ENCODE measurements at regions not wholly inside any gene's neighbourhood (a gene's known extent, or its start where the extent isn't known, plus 50 kb on each side); places are given as distances from the start of the nearest gene placed in this dataset.
A peak's percentile ranks its signal among the peaks of the same experiment; 100 is the strongest.
"Not testable (repeated sequence)": the region's sequence is repeated elsewhere in the genome, so short reads cannot be mapped to it uniquely, and the experiment has no call there.

DNA sequence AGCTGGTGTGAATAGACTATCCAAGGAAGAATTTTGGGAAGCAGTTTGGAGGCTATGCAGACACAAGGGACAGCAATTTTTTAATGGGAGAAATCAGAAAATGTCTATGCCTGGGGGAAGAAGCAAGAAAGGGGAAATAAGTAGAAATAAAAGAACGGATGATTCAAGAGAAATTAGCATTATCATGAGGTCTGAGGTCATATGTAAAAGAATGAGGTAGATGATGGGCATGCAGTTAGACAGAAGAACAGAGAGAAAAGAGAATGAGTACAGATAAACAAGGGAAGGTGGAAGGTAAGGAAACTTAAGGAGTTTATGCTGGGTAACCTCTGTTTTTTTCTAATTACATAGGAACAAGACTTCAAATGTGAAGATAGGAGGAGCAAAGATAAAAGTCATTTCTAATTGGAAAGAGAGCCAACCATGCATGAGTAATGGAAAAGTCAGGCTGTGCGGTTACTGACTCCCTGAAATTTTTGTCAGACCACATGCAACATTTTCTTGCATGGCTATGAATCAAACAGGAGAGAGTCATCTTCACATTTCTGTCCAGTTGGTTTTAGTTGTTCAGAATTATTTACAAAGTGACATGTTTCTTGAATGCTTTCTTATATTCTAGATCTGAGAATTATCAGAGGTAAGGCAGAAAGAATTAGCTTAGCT, 101.0 kb upstream of the PIK3R1 start:
- DNase-seq = no peak

DNA sequence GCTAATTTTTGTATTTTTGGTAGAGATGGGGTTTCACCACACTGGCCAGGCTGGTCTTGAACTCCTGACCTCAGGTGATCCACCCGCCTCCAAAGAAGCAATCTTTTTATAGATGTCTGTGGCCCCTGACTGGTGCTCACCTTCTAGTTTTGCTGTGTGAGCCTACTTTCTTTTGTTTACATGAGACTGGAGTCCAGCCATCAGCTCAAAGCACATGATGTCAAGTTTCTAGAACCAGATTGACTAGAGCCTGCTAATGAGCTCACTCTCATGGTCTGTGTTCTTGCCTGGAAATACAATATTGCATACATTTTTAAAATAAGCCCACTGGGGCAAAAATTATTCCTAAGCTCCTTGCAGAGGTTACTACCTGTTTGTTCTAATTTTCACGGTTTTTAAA, 102.9 kb upstream of the PIK3R1 start:
- no peak for DNase-seq

DNA sequence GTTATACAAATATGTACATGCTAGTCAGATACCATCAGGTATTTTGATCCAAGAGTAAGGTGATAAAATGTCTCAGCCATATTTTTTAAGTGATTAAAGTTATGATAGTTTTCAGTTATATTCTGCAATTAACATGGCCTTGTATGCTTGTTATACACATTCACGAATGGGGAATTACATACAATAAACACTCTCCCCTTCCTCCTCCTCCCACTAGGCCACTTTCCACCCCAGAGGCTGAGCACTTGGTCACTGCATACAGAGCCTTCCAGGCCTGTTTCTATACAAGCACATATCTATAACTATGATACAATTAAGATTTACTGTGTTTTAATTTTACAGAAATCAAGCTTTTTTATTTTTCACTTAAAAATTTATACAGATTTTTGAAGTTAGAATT, 104.7 kb upstream of the PIK3R1 start:
- no peak for DNase-seq

DNA sequence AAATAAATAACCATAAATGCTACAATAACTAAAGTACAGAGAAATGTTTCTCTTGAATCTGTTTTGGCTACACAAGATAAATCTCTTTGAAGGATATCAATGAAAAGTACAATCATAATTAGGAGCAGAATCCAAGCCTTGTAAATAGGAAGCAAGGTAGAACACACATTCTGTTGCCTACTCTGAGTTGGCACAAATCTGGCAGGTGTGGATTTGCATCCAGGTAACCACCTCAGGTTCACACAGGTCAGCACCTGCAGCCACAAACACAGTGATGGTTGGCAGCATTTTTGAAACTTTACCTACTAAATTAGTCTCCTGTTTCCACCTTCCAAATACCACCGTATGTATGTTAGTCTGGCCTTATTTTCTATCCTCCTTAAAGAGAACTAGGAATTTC, 105.3 kb upstream of the PIK3R1 start:
- DNase-seq = peak; percentile 57

DNA sequence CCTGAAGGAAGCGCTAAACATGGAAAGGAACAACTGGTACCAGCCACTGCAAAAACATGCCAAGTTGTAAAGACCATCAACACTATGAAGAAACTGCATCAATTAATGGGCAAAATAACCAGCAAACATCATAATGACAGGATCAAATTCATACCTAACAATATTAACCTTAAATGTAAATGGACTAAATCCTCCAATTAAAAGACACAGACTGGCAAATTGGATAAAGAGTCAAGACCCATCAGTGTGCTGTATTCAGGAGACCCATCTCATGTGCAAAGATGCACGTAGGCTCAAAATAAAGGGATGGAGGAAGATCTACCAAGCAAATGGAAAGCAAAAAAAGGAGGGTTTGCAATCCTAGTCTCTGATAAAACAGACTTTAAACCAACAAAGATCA, 111.3 kb upstream of the PIK3R1 start:
- DNase-seq = not testable (repeated sequence)

DNA sequence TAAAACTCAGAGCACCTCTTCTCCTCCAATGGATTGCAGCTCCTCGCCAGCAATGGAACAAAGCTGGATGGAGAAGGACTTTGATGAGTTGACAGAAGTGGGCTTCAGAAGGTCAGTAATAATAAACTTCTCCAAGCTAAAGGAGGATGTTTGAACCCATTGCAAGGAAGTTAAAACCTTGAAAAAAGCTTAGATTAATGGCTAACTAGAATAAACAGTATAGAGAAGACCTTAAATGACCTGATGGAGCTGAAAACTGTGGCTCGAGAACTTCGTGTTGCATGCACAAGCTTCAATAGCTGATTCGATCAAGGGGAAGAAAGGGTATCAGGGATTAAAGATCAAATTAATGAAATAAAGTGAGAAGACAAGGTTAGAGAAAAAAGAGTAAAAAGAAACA, 112.3 kb upstream of the PIK3R1 start:
- not testable (repeated sequence) for DNase-seq

DNA sequence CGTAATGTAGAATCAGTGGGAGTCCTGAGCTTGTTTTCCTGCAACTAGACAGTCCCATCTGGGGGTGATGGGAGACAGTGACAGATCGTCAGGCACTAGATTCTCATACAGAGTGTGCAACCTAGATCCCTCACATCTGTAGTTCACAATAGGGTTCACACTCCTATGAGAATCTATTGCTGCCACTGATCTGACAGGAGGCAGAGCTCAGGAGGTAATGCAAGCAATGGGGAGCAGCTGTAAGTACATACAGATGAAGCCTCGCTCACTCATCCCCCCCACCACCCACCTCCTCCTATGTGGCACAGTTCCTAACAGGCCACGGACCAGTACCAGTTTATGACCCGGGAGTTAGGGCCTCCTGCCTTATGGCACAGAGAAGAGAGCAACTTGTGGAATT, 116.2 kb upstream of the PIK3R1 start:
- no peak for DNase-seq

DNA sequence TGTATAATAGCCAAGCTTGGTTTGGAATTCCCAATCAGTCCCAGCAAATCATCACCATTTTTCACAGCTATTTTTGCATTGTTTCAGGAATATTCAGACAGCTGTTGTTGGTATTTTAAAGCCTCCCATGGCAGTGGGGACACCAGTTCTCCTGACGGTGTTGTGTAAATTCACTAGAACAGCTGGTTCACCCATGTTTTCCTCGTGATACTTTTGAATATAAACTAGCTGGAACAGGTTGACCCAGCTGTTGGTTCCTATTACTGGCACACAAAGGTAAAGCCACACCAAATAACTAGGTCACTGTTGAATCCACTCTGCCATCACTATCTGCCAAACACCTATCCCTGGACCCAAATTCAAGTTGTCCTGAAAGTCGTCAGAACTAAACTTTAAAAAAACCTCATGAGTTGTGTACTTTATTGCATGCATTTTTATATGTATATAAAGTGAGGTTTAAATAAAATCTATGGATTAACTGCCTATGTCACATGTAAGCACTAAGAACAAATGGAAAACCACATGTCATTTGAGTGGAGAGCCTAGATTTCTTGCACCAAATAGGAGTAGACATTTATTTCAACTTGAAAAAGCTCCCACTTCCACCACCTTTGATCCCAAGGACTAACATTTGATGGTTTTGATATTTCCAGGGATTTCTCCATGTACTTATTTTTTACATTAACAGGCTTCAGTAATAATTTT, 121.9 kb upstream of the PIK3R1 start:
- DNase-seq = no peak

DNA sequence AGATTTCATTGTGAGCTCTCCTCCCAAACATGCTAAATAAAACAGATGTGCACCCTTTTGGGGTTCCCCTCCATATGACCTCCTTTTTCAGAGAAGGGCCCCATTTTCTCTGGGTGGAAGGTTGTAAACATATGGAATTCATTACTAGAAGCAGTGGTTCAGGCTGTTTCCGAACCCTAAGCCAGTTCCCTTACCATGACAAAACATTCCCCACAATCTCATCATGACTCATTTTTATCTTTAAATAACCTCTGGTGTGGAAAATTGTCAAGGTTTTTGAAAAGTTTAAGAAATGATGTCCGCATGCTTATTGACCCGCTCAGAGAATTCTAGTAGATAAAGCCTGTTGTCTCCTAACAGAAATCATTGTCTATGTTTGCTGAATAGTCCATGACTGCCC, 127.3 kb upstream of the PIK3R1 start:
- no peak for DNase-seq

DNA sequence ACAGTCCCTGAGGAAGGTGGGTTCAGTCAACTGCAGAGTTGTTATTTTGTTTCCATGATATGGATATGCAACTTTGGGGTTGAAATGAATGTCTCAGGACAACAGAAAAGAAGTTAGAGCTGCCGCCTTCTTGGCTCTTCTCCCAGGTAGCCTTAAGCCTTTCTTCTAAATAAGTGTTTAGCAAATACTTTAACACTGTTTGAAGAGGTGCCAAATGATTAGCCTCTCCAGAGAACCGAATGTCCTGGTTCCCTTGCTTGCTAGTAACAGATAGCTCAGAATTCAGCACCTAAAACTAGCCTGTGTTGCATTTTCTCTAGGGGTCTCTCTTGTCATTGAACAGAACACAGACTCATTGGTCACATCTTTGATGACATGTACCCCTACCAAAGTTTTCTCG, 127.7 kb upstream of the PIK3R1 start:
- DNase-seq = no peak

DNA sequence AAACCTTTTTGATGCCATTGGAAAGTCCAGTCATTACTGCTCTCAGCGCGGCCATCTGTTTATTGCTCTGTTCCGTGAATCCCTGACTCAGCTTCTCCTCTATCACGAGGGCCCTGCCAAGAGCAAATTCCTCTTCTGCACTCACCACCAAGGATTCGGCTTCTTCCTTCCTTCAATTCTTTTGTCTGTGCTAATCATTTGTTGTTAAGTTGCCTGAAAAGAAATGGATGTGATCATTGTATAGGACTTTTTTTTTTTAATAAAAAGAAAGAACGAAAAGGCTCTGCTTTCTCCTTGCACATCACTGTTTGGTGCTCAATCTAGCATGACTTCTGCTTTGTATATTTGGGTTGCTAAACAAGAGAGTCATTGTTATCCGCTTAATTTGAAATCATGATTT, 128.7 kb upstream of the PIK3R1 start:
- no peak for DNase-seq

DNA sequence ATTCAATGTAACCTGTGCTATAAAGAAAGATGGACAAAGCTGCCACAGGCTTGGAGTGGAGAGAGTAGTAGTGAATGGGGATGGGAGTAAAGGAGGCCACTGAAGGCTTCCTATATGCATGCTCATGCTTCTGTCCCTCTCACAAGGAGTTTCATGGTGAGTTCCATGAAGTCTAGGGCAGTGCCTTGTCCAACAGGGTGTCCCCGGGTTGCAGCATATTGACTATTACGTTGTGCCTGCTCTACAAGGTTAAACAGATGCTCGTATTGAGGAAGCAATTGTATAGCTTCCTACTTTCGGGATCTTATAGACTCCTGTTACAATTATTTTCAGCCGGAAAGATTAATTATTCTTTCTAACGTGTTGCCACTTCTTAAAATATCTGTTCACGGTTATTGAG, 129.1 kb upstream of the PIK3R1 start:
- DNase-seq = no peak

DNA sequence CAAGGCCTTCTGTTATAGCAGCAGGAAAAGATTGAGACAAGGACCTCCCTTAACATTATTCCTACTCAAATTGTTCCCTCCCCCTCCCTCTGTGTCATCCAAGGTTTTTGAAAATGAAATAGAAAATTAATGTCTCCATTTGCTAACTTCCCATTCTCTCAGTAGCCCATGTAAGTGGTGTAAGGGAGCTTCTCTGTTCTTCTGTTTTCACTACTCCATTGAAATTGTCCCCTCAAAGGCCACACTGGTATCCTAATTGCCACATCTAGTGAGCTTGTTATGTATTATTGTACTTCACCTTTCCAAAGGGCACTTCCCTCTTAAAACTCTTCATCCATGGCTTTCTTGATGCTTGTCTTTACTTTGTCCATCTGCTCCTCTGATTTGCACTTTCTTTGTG, 131.2 kb upstream of the PIK3R1 start:
- no peak for DNase-seq

DNA sequence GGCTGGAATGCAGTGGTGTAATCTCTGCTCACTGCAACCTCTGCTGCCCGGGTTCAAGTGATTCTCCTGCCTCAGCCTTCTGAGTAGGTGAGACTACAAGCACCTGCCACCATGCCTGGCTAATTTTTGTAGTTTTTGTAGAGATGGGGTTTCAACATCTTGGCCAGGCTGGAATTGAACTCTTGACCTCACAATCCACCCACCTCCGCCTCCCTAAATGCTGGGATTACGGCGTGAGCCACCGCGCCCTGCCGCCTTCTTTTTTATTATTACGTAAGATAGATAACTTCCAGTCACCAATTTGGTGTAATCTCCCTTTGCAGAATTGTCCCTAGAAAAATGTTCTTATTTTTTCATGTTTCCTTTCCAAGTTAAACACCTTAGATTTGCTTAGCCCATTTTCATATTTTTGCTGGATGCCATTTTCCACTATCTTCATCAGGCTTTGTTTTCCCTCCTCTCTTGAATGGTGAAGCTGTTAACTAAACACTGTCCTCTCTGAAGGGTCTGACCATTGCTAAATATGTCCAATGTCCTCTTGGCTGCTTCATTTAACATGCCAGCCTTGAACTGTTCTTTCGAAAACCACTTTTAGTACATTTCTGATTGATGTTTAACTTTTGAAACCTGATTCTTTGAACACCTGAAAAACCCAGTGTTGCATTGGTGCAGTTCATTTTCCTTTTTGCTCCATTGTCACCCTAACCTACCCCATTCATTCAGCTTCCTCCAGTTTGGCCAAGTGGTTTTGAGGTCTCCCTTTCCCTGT, 135.1 kb upstream of the PIK3R1 start:
- no peak for DNase-seq

DNA sequence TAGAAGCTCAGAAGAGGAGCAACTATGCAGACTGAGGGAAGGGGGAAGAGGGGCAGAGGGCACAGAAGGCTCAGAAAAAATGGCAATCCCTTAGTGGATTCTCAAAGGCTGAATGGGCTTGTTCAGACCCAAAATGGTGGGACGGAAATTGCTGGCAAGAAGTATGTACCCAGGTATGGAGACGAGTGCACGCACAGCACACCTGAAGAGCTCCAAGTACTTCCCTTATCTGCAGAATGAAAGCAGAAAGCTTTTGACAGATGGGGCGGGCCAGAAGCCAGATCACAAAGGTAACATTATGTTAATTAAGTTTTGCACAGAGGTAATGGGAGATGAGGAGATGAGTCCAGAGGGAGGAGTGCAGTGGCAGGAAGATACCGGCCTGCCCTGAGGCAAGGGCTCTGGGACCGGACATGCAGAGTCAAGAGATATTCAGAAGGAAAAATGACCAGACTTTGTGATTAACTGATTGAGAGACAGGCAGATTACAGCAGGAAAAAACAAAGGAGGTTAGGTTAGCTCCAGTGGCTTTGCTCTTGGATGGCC, 138.1 kb upstream of the PIK3R1 start:
- DNase-seq = no peak

DNA sequence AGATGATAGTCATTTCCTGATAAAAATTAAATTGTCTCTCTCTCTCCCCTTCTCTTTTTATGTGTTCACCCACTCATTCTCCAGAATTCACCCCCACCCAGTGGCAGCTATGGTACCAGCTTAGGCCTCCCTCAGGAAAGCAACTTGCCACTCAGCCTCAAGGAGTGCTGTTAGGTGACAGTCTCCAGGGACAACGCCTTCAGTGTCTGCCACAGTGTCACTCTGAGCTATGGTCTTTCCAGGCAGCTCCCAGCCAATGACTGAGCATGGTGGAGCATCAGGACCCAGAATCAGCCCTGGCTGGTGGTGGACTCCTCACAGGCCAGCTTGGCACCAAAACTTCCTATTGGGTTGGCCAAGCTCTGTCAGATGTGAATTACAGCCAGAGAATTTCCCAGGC, 140.9 kb upstream of the PIK3R1 start:
- no peak for DNase-seq

DNA sequence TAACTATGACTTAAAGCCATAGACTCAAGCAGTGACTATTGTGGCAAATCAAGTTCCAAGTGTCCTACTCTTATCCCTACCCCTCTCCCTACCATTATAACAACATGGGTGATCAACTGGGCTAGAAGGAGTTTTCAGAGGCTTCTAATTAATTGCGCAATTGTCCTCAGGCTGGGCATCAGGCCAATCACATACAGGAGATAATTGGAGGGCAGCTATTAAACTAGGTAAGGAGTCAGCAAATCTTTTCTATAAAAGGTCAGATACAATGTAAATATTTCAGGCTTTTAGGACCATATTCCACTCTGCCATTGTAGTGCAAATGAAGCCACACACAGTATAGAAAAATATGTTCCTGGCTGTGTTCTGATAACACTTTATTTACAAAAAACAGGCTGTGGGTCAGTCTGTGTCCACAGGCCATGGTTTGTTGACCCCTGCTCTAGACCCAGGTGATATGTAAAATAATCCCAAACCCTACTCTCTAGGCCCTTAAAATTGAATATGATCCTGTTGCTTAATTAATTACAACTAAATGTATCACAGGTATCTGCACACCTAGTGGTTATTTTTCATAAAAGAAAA, 141.4 kb upstream of the PIK3R1 start:
- no peak for DNase-seq

DNA sequence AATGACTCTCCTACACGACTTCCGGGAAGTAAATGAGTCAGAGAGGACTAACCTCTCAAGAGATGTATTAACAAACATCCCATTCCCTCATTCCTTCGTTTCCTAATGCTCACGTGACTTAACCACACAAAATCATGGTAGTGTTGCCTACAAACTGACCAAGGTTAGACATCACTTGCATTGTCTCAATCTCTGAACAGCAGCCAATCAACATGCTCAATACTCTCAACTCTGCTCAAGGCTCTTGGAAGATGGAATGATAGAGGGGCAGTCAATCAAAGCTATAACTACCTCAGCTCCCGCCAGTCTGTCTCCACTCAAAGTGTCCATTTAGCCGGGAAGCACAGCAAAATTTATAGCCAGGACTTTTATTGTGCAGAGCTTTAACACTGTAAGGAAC, 143.8 kb upstream of the PIK3R1 start:
- DNase-seq = peak; percentile 40

DNA sequence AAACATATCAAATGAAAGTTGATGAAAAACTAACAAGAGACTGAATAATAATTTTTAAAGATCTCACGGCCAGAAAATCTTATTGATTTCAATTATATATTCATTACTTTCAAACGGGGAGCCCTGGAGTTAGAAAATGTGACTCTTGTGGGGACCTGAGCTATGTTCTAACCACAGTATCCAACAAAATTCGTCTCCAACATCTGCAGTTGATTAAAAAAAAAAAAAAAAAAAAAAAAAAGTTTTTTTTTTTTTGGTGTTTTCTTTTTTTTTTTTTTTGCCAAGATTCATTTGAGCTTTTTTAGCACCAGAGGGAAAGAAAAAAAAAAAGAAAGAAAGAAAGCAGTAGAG, 144.3 kb upstream of the PIK3R1 start:
- DNase-seq = no peak

DNA sequence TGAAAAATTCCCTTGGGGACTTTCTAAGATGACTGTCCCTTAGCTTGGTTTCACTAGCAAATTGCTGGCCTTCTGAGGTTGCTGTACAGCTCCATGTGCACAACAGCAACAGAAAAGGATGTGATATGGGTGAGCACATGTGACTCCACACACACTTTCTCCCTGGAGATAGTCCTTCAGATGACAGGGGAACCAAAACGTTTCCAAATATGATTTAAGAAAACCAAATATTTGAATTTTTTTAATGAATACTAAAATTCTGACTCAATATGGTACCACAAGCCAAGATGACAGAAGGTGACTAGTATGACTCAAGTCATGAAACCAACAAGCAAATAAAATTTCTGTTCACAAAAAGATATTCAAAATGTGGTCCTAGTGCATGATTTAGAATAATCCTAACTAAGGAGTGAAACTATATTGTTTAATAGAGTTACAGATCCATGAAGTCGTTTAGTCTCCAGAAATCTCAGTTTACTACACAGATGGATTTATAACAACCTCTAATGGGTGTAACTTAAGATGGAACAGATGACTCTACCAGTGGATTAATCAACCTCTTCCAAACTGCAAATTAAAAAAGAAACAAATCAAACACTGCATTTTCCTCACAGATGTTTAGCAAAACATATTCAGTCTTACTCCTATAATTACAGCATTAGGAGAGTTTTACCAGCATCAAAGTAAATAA, 144.8 kb upstream of the PIK3R1 start:
- DNase-seq = no peak

DNA sequence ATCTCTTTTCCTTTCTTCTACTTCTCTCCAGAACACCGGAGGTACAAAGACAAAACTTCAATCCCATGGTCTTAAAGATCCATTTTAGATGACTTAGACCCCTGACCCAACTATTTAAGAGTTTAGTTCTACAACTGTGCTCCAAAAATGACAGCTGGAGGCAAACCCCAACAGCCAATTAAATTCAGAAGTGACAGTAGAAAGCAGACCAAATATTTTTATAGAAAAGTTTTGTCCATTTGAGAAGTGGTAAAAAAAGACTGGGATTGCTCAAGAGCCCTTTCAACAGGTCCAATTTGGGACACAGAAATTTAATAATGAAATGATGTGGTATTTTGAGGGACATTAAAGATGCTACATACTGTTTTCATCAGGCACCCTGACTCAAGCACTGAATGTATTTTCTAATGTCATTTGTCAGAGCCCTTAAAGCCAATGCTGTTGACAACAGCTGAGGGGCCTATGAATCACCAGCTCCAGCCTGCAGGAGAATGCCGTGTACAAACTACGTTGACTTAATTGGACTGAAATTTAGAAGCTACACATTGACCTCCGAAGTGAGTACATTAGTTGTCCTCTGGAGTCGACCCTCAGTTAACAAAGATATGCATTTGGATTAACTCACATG, 147.5 kb upstream of the PIK3R1 start:
- no peak for DNase-seq

DNA sequence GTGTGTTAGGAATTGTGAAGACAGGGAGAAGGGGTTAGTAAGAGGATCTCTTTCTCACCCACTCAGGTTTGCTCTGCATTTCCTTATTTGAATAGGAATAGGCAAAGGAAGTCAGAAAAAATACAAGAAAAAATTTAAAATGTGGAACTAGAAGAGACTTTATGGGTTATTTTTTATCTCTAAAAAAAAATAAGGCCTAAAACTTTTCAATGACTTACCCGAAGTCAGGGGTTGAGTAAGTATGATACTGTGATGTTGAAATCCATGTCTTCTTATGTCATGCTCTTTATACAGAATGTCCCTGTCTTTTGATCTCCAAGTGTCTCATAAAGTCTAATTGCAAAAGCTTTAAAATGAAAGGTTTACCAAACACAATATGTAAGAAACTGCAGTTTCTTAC, 148.3 kb upstream of the PIK3R1 start:
- no peak for DNase-seq

Data from DMS53 (cell line).